Suprapubic skin (tissue), 4 donors: ENCODE measurements at regions not wholly inside any gene's neighbourhood (a gene's known extent, or its start where the extent isn't known, plus 50 kb on each side); places are given as distances from the start of the nearest gene placed in this dataset.

Source experiments
- EP300 ChIP-seq: sonication (generic); formaldehyde crosslinking; IDR thresholded peaks from one replicate; pipeline ENCODE4 v1.6.1; 2017; ENCODE audit warnings: antibody characterized with exemption
- POLR2A ChIP-seq, 2 donors: fragments of 450-650 bp; IDR thresholded peaks; one replicate each; pipeline ENCODE4 v1.6.1; 2017; ENCODE audit warnings: antibody characterized with exemption in 2 of 2, mild to moderate bottlenecking in 2 of 2, moderate library complexity in 2 of 2
- POLR2AphosphoS5 ChIP-seq, 3 donors: sonication (generic); formaldehyde crosslinking; IDR thresholded peaks; one replicate each; pipeline ENCODE4 v1.6.1; 2017; ENCODE audit warnings: antibody characterized with exemption in 3 of 3
- TF ChIP-seq, protein P1 (sequence below), 2 donors: fragments of 200-600 bp in 1 of 2; fragments of 450-650 bp in 1 of 2; sonication (generic) in 1 of 2; IDR thresholded peaks; one replicate each; pipeline ENCODE4 v1.5.1; 2016 to 2019; ENCODE audit warnings: antibody characterized with exemption in 2 of 2, mild to moderate bottlenecking in 1 of 2, moderate library complexity in 1 of 2

- TF ChIP-seq POLR2AphosphoS5 (IDR thresholded peaks at IDR 0.05) (no peak), POLR2A (IDR thresholded peaks at IDR 0.05) (no peak), EP300 (no peak)
- TF ChIP-seq, protein P1, sequence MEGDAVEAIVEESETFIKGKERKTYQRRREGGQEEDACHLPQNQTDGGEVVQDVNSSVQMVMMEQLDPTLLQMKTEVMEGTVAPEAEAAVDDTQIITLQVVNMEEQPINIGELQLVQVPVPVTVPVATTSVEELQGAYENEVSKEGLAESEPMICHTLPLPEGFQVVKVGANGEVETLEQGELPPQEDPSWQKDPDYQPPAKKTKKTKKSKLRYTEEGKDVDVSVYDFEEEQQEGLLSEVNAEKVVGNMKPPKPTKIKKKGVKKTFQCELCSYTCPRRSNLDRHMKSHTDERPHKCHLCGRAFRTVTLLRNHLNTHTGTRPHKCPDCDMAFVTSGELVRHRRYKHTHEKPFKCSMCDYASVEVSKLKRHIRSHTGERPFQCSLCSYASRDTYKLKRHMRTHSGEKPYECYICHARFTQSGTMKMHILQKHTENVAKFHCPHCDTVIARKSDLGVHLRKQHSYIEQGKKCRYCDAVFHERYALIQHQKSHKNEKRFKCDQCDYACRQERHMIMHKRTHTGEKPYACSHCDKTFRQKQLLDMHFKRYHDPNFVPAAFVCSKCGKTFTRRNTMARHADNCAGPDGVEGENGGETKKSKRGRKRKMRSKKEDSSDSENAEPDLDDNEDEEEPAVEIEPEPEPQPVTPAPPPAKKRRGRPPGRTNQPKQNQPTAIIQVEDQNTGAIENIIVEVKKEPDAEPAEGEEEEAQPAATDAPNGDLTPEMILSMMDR (IDR thresholded peaks at IDR 0.05) = no peak
Measured at GRCh38 chr22:48696371-48696770, 1131.3 kb downstream of the BRD1 start.
